ENCODE measurements at regions not wholly inside any gene's neighbourhood (a gene's known extent, or its start where the extent isn't known, plus 50 kb on each side); places are given as distances from the start of the nearest gene placed in this dataset.
"Not testable (repeated sequence)": the region's sequence is repeated elsewhere in the genome, so short reads cannot be mapped to it uniquely, and the experiment has no call there.

- TF ChIP-seq CTCF (IDR thresholded peaks at IDR 0.05; ENCODE audit: insufficient read depth, low read length); POLR2AphosphoS5 (IDR thresholded peaks at IDR 0.05; ENCODE audit: low read depth); REST (IDR thresholded peaks at IDR 0.05; ENCODE audit: insufficient replicate concordance, low read depth); GABPA (IDR thresholded peaks at IDR 0.05; ENCODE audit: low read depth): not testable (repeated sequence)
Observed at GRCh38 chr2:111420835-111421234, 300.1 kb downstream of the BCL2L11 start.
